GM13976 (cell line): ENCODE measurements at regions not wholly inside any gene's neighbourhood (a gene's known extent, or its start where the extent isn't known, plus 50 kb on each side); places are given as distances from the start of the nearest gene placed in this dataset.
"Not testable (repeated sequence)": the region's sequence is repeated elsewhere in the genome, so short reads cannot be mapped to it uniquely, and the experiment has no call there.

ENCODE experiments used
- DNase-seq: peaks from one replicate; pipeline ENCODE4 v3.0.0; 2012; ENCODE audit warnings: low spot score
- CTCF ChIP-seq: IDR thresholded peaks from 2 replicates; pipeline ENCODE4 v1.5.1; 2012; ENCODE audit warnings: borderline replicate concordance, mild to moderate bottlenecking; ENCODE audit not compliant: insufficient read depth; ENCODE audit errors: extremely low read depth, missing control alignments, control extremely low read depth
- in situ Hi-C: fragments of 300-500 bp; cut with MboI; formaldehyde crosslinking; loops from one replicate; pipeline ENCODE4 v1.12.0; 2022; ENCODE audit warnings: low sequenced_read_pairs, mixed read lengths, inconsistent platforms; ENCODE audit not compliant: unreplicated experiment

GRCh38 chr2:83359336-83359735 lies 1099.7 kb downstream of the SUCLG1 start:
- in situ Hi-C loops = no loop called here
- TF ChIP-seq CTCF = no peak
- DNase-seq = no peak

GRCh38 chr2:83342860-83343329 lies 1116.2 kb downstream of the SUCLG1 start:
- no peak for DNase-seq
- in situ Hi-C loops = no loop called here
- no peak for TF ChIP-seq CTCF

GRCh38 chr2:83340424-83340823 lies 1118.7 kb downstream of the SUCLG1 start:
- in situ Hi-C loops = no loop called here
- TF ChIP-seq CTCF = no peak
- DNase-seq = no peak

- DNase-seq, in situ Hi-C loops: not testable (repeated sequence)
Measured at GRCh38 chr2:83339942-83340341, 1119.1 kb downstream of the SUCLG1 start.

GRCh38 chr2:83331810-83332209 lies 1127.3 kb downstream of the SUCLG1 start:
- TF ChIP-seq CTCF = no peak
- no peak for DNase-seq
- in situ Hi-C loops = no loop called here

- in situ Hi-C loops = no loop called here
- no peak for TF ChIP-seq CTCF
- no peak for DNase-seq
Measured at GRCh38 chr2:83323038-83323437, 1136.0 kb downstream of the SUCLG1 start.

- in situ Hi-C loops = no loop called here
Measured at GRCh38 chr2:83320053-83320452, 1139.0 kb downstream of the SUCLG1 start.

More at GRCh38 chr2:83320053-83320452, 1139.0 kb downstream of the SUCLG1 start:
- no peak for DNase-seq
- no peak for TF ChIP-seq CTCF
